Kasumi-1 (cell line): ENCODE measurements at regions not wholly inside any gene's neighbourhood (a gene's known extent, or its start where the extent isn't known, plus 50 kb on each side); places are given as distances from the start of the nearest gene placed in this dataset.

ENCODE experiments used
- DNase-seq, 2 experiments: peaks; one replicate each; lab custom pipeline; 2025; lab: John Stamatoyannopoulos, UW

- no peak for DNase-seq
Observed at GRCh38 chr7:13139436-13139835, 452.0 kb downstream of the ARL4A start.

DNA sequence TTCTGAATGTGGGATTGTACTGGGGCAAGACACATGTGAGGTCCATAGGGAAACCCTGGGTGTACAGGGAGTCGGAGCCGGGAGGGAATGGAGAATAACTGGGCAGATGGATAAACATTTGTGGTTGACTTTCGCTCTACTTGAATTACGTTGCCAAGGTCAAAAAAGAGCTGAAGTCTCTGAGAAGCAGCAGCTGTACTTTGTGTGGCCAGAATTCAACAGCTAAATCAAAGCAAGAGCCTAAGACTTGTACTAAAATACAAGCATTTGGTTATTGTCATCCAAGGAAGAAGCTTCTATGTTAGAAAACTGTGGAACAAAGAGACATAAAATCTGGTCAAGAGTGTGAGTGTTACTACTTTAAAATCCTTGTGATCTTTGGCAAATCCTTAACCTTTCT lies 457.2 kb downstream of the ARL4A start:
- DNase-seq, result no peak

GRCh38 chr7:13148548-13148947 lies 461.1 kb downstream of the ARL4A start:
- DNase-seq, result no peak

GRCh38 chr7:13151978-13152377 lies 464.5 kb downstream of the ARL4A start:
- no peak for DNase-seq

- no peak for DNase-seq
Observed at GRCh38 chr7:13152755-13153154, 465.3 kb downstream of the ARL4A start.

DNA sequence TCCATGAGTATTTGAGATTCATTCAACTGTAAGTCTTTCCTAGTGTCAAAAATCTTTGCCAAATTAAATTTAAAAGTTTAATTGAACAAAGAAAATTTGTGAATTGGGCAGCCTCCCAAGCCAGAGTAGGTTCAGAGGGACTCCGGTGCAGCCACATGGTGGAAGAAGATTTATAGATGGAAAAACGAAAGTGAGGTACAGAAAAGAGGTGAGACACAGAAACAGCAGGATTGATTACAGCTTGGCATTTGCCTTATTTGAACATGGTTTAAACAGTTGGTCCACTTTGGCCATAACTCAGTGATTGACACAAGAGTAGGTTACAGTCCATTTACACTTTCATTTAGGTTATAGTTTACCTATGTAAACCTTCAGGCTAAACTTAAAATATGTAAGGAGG lies 465.8 kb downstream of the ARL4A start:
- DNase-seq, result no peak

GRCh38 chr7:13153742-13154141 lies 466.3 kb downstream of the ARL4A start:
- DNase-seq, result no peak

GRCh38 chr7:13155188-13155587 lies 467.8 kb downstream of the ARL4A start:
- DNase-seq, result no peak

GRCh38 chr7:13159003-13159402 lies 471.6 kb downstream of the ARL4A start:
- DNase-seq, result no peak

- DNase-seq, result no peak
Observed at GRCh38 chr7:13159467-13160184, 472.2 kb downstream of the ARL4A start.

- DNase-seq, result no peak
Observed at GRCh38 chr7:13161125-13161524, 473.7 kb downstream of the ARL4A start.

- DNase-seq, result no peak
Observed at GRCh38 chr7:13165854-13166253, 478.4 kb downstream of the ARL4A start.

GRCh38 chr7:13166801-13167200 lies 479.4 kb downstream of the ARL4A start:
- no peak for DNase-seq

- no peak for DNase-seq
Observed at GRCh38 chr7:13169356-13169755, 481.9 kb downstream of the ARL4A start.

DNA sequence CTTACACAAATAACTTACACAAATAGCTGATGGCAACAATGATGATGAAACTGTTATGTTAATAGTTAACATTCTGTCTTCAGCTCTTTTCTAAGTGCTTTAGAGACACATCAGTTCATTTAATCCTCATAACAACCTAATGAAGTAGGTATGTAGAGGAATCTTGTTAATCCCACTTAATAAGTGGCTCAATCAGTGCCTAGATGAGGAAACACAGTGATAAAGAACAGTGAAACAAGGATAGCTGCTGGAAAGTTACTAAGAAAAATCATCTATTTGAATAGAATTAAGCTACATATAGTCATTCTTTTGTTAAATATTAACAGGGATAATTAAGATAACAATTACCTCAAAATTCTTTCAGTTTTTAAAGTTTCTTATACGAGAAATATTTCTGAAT lies 487.6 kb downstream of the ARL4A start:
- no peak for DNase-seq

GRCh38 chr7:13179011-13179582 lies 491.7 kb downstream of the ARL4A start:
- DNase-seq, result no peak

- no peak for DNase-seq
Observed at GRCh38 chr7:13179775-13180523, 492.5 kb downstream of the ARL4A start.

- DNase-seq, result no peak
Observed at GRCh38 chr7:13181216-13181615, 493.8 kb downstream of the ARL4A start.

- DNase-seq, result no peak
Observed at GRCh38 chr7:13185139-13185538, 497.7 kb downstream of the ARL4A start.

- no peak for DNase-seq
Observed at GRCh38 chr7:13188236-13188805, 500.9 kb downstream of the ARL4A start.

- DNase-seq, result no peak
Observed at GRCh38 chr7:13188922-13189321, 501.5 kb downstream of the ARL4A start.

GRCh38 chr7:13189668-13190067 lies 502.2 kb downstream of the ARL4A start:
- no peak for DNase-seq

GRCh38 chr7:13197501-13197900 lies 510.1 kb downstream of the ARL4A start:
- DNase-seq, result no peak
